Subcutaneous abdominal adipose tissue (tissue), 5 donors: ENCODE measurements at regions not wholly inside any gene's neighbourhood (a gene's known extent, or its start where the extent isn't known, plus 50 kb on each side); places are given as distances from the start of the nearest gene placed in this dataset.

Experiments used
- H3K27ac ChIP-seq: one replicate; pipeline ENCODE4 v1.7.0; 2013; ENCODE audit warnings: low read depth, mild to moderate bottlenecking, inconsistent platforms, low read length, moderate library complexity
- H3K27me3 ChIP-seq, 5 donors: one replicate each; pipeline ENCODE4 v1.7.0; 2013; ENCODE audit warnings: low read length in 5 of 5, inconsistent platforms in 1 of 5; ENCODE audit not compliant: control insufficient read depth in 5 of 5, insufficient read depth in 4 of 5
- H3K36me3 ChIP-seq, 5 donors: one replicate each; pipeline ENCODE4 v1.7.0; 2013; ENCODE audit warnings: low read length in 5 of 5; ENCODE audit not compliant: control insufficient read depth in 5 of 5, insufficient read depth in 5 of 5
- H3K4me1 ChIP-seq, 5 donors: one replicate each; pipeline ENCODE4 v1.7.0; 2013; ENCODE audit warnings: low read length in 5 of 5, mild to moderate bottlenecking in 3 of 5, moderate library complexity in 1 of 5; ENCODE audit not compliant: control insufficient read depth in 5 of 5, insufficient read depth in 5 of 5
- H3K4me3 ChIP-seq, 5 donors: one replicate each; pipeline ENCODE4 v1.7.0; 2013; ENCODE audit warnings: low read length in 5 of 5, low read depth in 1 of 5
- H3K9ac ChIP-seq, 5 donors: one replicate each; pipeline ENCODE4 v1.7.0; 2013; ENCODE audit warnings: low read length in 5 of 5, mild to moderate bottlenecking in 4 of 5, moderate library complexity in 3 of 5
- H3K9me3 ChIP-seq, 5 donors: one replicate each; pipeline ENCODE4 v1.7.0; 2013; ENCODE audit warnings: low read length in 5 of 5; ENCODE audit not compliant: control insufficient read depth in 5 of 5
- donor health status: healthy.
- donor health status: healthy.
- donor health status: healthy.
- donor health status: healthy.
- donor health status: healthy.

DNA sequence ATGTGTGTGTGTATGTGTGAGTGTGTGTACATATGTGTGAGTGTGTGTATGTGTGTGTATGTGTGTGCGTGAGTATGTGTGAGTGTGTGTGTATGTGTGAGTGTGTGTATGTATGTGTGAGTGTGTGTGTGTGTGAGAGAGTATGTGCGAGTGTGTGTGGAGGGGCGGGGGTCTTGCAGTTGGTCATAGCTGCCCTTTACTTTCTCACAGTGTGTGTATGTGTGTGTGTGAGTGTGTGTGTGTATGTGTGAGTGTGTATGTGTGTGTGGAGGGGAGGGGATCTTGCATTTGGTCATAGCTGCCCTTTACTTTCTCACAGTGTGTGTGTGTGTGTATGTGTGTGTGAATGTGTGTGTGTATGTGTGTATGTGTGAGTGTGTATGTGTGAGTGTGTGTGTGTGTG lies 74.8 kb upstream of the ENPP6 start:
- Histone ChIP-seq H3K27ac (no peak overlapping the region), H3K9ac (no peak overlapping the region), H3K36me3 (no peaks in the 10 kb centered on the region), H3K4me1 (peaks cover 0 to 22% (median 6%) of the 10 kb centered on the region in 5 donors), H3K4me3 (no peak overlapping the region), H3K27me3 (no peaks in the 10 kb centered on the region), H3K9me3 (no peaks in the 10 kb centered on the region)

DNA sequence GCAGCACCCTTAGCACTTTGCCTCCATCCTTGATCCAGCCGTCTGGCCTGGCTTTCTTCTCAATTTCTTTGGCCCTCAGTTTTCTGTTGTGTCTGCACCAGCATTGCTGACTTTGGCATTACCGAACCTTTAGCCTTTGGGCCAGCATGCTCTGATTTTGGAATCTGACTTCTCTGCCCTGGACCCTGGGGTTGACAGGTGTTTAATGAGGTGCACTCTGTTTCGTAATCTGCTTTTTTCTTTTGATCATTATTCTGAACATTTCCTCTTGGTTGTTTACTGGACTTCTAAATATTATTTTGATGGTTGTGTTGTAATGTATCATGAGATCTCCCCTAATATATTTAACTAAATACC lies 71.5 kb upstream of the ENPP6 start:
- no peaks in the 10 kb centered on the region for H3K27me3 ChIP-seq
- no peak overlapping the region for H3K4me3 ChIP-seq
- no peak overlapping the region for H3K27ac ChIP-seq
- H3K9ac ChIP-seq = no peak overlapping the region
- H3K4me1 ChIP-seq = peaks cover 0 to 23% (median 6%) of the 10 kb centered on the region in 5 donors
- no peaks in the 10 kb centered on the region for H3K9me3 ChIP-seq
- no peaks in the 10 kb centered on the region for H3K36me3 ChIP-seq

DNA sequence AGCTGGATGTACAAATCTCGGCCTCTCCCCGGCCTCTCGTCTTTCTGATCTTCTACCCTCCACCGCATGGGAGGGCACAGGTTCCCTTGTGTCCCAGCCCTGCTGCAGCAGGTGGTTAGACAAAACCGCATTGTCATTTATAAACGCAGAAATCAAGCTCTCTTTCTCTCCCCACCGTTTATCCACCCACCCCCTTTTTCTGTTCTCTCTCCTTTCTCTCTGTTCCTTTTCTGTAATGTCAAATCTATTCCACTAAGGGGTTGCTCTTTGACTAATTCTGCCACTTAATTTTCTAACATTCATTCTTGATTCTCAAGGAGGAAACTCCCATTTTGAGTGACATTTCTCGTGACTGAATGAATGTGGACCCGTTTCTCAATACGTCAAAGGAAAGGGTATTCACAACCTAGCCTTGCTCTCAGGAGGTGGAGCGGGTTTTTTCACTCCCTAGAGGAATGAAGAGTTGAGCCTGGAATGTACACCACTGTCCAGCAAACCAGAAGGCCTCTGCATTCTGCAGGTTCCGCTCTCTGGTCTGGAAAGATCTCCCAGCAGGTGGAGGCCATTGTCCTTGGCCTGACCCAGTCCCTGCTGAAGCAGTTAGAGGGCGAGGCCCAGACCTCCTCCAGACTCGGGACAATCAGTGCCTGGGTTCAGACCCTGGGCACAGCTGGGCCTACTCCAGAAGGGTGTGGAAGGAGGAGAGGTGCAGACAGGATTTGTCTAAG lies 70.9 kb upstream of the ENPP6 start:
- Histone ChIP-seq H3K4me1 (peaks cover 0 to 18% (median 6%) of the 10 kb centered on the region in 5 donors), H3K36me3 (no peaks in the 10 kb centered on the region), H3K9ac (no peak overlapping the region), H3K27me3 (no peaks in the 10 kb centered on the region), H3K4me3 (no peak overlapping the region), H3K27ac (no peak overlapping the region), H3K9me3 (no peaks in the 10 kb centered on the region)

DNA sequence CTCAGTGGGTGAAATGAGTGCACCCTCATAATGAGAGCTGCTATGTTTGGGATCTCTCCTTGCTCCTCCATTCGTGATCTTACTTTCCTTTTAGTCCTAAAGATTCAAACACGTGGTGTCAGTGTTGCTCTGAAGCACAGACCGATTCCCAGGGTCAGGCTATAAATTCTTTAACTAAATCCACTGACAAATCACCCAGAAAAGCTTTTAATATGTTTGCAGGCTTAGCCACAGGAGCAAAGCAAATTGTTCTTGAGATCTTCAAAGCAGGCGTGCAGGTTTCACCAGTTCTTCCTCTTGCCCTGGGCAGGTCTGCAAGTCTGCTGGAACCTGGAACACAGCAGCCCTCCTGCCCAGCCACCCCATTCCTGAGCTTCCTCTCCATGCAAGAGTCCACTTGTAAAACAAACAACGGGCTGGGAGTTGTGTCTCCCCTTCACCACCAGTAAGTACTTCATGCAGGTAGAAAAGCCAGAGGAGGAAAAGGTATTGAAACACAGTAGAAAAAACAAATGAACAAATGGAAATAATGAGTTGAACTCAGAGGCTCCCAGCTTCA lies 70.1 kb upstream of the ENPP6 start:
- Histone ChIP-seq H3K27ac (peak overlapping the region; percentile 6), H3K9ac (no peak overlapping the region), H3K9me3 (no peaks in the 10 kb centered on the region), H3K27me3 (no peaks in the 10 kb centered on the region), H3K36me3 (no peaks in the 10 kb centered on the region), H3K4me3 (no peak overlapping the region), H3K4me1 (peaks cover 0 to 10% (median 6%) of the 10 kb centered on the region in 5 donors)

DNA sequence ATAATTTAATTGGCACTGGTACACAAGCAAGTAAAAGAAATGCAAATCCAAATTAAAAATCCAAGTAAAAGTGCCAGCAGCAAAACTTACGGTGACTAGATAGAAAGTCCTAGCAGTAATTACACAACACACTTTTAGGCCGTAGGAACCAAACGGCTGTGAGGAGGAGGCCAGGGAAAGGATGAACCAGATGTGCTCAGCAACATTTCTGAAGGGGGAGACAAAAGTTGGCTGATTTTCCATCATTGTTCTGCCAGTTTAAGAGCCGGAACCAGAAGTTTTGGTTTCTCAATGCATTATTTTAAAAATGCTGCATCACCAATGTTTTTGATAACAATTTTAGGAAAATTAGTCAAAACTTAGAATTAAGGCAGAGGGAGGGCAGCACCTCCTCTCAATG lies 68.7 kb upstream of the ENPP6 start:
- Histone ChIP-seq H3K27me3 (no peaks in the 10 kb centered on the region), H3K9me3 (no peaks in the 10 kb centered on the region), H3K27ac (no peak overlapping the region), H3K9ac (no peak overlapping the region), H3K36me3 (no peaks in the 10 kb centered on the region), H3K4me1 (peaks cover 0 to 19% (median 6%) of the 10 kb centered on the region in 5 donors), H3K4me3 (no peak overlapping the region)

DNA sequence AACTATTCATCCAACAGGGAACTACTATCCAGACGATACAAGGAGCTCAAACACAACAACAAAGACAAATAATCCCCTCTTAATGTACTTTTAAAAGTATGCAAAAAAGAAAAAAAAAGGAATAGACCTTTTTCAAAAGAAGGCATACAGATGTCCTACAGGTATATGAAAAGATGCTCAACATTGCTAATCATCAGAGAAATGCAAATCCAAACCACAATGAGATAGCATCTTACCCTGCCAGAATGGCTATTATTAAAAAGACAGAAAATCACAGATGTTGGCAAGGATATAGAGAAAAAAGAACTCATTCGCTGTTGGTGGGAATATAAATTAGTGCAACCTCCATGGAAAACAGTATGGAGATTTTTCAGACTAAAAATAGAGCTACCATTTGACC lies 67.1 kb upstream of the ENPP6 start:
- H3K4me3 ChIP-seq = no peak overlapping the region
- H3K4me1 ChIP-seq = peaks cover 0 to 22% (median 6%) of the 10 kb centered on the region in 5 donors
- no peaks in the 10 kb centered on the region for H3K9me3 ChIP-seq
- no peaks in the 10 kb centered on the region for H3K27me3 ChIP-seq
- no peak overlapping the region for H3K9ac ChIP-seq
- H3K36me3 ChIP-seq = no peaks in the 10 kb centered on the region
- H3K27ac ChIP-seq = no peak overlapping the region

DNA sequence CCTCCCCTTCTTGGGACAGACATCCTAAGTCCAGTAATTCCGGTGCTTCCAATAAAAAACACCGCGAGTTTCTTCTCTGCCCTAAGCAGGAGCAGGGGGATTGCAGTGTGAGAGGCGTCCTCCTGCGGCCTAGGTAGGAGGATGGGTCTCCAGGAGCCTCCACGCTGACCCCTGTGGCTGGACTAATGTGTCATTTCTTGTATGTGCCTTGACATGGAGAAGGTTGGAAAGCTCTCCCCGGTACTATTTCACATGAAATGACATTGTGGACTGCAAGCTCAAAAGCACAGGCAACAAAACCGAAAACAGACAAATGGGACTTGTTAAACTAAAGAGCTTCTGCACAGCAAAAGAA lies 66.6 kb upstream of the ENPP6 start:
- Histone ChIP-seq H3K36me3 (no peaks in the 10 kb centered on the region), H3K9ac (no peak overlapping the region), H3K4me3 (peak overlapping the region in 3 of 5 donors; percentile 46 to 55 (median 49)), H3K27me3 (no peaks in the 10 kb centered on the region), H3K4me1 (peaks cover 0 to 22% (median 6%) of the 10 kb centered on the region in 5 donors), H3K27ac (no peak overlapping the region), H3K9me3 (no peaks in the 10 kb centered on the region)

DNA sequence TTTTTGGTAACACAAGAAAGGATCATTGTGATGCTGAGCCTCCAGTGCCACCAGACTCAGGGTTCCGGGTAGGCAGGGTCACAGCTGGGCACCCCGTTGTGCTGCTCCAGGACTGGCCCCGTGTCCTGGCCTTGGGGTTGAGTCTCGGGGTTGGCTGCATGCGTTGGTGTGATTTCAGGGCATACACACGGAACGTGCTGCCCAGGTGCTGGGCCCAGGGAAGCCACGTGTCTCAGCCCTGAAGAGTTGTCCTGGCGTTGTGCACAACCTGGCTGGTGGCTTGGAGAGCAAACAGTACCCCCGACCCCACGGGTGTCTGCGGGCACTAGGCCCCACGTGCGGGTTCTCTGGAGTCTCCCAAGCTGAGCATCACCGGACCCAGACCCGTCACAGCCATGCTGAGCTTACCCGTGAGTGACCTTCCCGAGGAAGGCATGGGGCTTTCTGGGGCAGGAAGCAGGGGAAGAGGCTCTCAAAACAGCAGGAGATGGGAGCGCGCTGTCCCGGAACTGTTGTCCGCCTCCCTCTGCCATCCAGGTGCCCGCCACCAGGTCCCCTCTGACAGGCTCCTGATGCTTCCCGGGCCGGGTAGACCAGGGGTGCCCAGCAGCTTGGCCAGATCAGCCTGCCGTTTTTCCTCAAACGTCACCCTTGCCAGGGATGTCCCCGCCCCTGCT lies 66.1 kb upstream of the ENPP6 start:
- H3K27ac ChIP-seq = no peak overlapping the region
- H3K36me3 ChIP-seq = no peaks in the 10 kb centered on the region
- no peaks in the 10 kb centered on the region for H3K9me3 ChIP-seq
- H3K9ac ChIP-seq = peak overlapping the region in 1 of 5 donors; percentile 19
- no peaks in the 10 kb centered on the region for H3K27me3 ChIP-seq
- peak overlapping the region in 3 of 5 donors; percentile 46 to 55 (median 49) for H3K4me3 ChIP-seq
- H3K4me1 ChIP-seq = peaks cover 0 to 22% (median 6%) of the 10 kb centered on the region in 5 donors

DNA sequence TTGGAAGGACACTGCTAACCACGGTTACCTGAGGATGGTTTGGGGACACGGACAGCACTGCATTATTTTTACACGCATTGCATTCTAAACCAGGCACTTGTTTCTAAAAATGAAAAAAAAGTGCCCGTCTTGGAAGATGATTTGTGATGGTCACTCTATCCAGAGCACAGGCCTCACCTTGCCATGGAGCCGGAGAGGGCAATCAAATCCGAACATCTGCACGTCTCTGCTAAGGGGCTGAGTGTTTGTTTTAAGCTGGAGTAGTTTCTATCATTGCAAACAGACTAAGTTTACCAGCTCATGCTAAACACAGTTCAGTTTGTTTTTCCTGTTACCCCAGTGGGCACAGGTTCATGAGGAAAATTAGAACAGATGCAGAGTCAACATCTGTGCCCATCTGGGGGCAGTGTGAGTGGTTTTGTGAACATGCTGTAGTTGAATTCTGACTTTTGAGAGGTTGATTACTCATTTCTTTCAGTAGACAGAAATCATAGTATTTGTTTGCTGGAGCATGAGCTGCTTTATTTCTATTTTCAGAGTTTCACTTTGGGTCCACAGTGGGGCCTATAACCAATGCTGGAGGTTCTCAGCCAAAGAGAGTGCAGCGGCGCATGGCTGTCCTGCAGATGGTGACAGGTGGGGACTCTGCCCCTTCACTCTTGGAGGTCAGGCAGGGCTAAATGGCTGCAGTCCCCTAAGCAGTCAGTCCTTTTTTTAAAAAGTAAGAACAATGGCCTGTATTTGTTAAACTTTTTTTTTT lies 65.4 kb upstream of the ENPP6 start:
- H3K36me3 ChIP-seq = no peaks in the 10 kb centered on the region
- H3K27ac ChIP-seq = no peak overlapping the region
- H3K27me3 ChIP-seq = no peaks in the 10 kb centered on the region
- H3K4me1 ChIP-seq = peaks cover 0 to 22% (median 6%) of the 10 kb centered on the region in 5 donors
- no peak overlapping the region for H3K9ac ChIP-seq
- H3K9me3 ChIP-seq = no peaks in the 10 kb centered on the region
- no peak overlapping the region for H3K4me3 ChIP-seq

DNA sequence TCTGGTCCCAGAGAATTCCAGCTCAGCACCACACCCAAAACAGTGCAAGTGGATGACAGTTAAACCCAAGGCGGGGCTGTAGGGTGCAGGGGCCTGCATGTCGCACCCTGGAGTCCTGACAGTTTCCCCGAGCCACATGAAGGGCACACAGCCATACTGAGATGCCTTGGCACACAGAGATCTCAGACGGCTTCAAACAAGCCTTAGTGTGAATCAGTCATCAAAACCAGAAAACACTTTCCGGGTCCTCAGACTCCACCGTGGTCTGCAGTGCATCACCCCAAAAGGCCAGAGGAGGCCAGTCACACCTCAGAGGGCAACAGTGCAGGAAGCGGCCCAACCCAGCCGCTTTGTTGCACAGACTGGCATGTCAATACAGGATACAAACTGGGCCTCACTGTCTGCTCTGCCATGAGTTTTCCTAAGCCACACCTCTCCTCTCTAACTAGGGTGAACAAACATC lies 64.6 kb upstream of the ENPP6 start:
- H3K27me3 ChIP-seq = no peaks in the 10 kb centered on the region
- no peaks in the 10 kb centered on the region for H3K9me3 ChIP-seq
- H3K4me3 ChIP-seq = no peak overlapping the region
- peak overlapping the region in 1 of 5 donors; percentile 18 for H3K9ac ChIP-seq
- no peak overlapping the region for H3K27ac ChIP-seq
- peaks cover 0 to 18% (median 0%) of the 10 kb centered on the region in 5 donors for H3K4me1 ChIP-seq
- no peaks in the 10 kb centered on the region for H3K36me3 ChIP-seq
